PC-9 (cell line): ENCODE measurements at regions not wholly inside any gene's neighbourhood (a gene's known extent, or its start where the extent isn't known, plus 50 kb on each side); places are given as distances from the start of the nearest gene placed in this dataset.

Experiments used
- CTCF ChIP-seq: fragments of 200-600 bp; sonication (generic); conservative IDR thresholded peaks from 2 replicates; pipeline ENCODE4 v1.6.1; 2017; ENCODE audit warnings: mixed run types, antibody characterized with exemption, mild to moderate bottlenecking, moderate library complexity
- EZH2 ChIP-seq: fragments of 200-600 bp; sonication (generic); IDR thresholded peaks from 2 replicates; pipeline ENCODE4 v1.8.0; 2017; ENCODE audit warnings: antibody characterized with exemption, low read depth

- TF ChIP-seq CTCF (no peak), EZH2 (no peak)
These were observed 281.5 kb upstream of the ADGRL4 start for GRCh38 chr1:79287982-79288381.
